Type B pancreatic cell (in vitro differentiated cells): ENCODE measurements at regions not wholly inside any gene's neighbourhood (a gene's known extent, or its start where the extent isn't known, plus 50 kb on each side); places are given as distances from the start of the nearest gene placed in this dataset.

Experiments used
- DNase-seq: peaks from one replicate; pipeline ENCODE4 v3.0.0; 2021; ENCODE audit warnings: mixed read lengths; ENCODE audit not compliant: unreplicated experiment; ENCODE audit errors: extremely low spot score
- H3K27ac Mint-ChIP-seq: 2 replicates; pipeline ENCODE4 v1.8.0; 2021; ENCODE audit warnings: mild to moderate bottlenecking, mixed read lengths
- H3K27me3 Mint-ChIP-seq: 2 replicates; pipeline ENCODE4 v1.8.0; 2021; ENCODE audit warnings: mixed read lengths
- H3K36me3 Mint-ChIP-seq: 2 replicates; pipeline ENCODE4 v1.8.0; 2021; ENCODE audit warnings: mixed read lengths
- H3K4me1 Mint-ChIP-seq: one replicate; pipeline ENCODE4 v1.8.0; 2021; ENCODE audit warnings: mixed read lengths; ENCODE audit not compliant: unreplicated experiment
- H3K4me3 Mint-ChIP-seq: 2 replicates; pipeline ENCODE4 v1.8.0; 2021; ENCODE audit warnings: mild to moderate bottlenecking, mixed read lengths
- H3K9me3 Mint-ChIP-seq: 2 replicates; pipeline ENCODE4 v1.8.0; 2021; ENCODE audit warnings: mixed read lengths
- TF ChIP-seq, protein P1 (sequence below): fragments of 200-600 bp; sonication (generic); conservative IDR thresholded peaks from 2 replicates; pipeline ENCODE4 v1.5.0; 2021; ENCODE audit warnings: antibody characterized with exemption, mild to moderate bottlenecking

- H3K27ac Mint-ChIP-seq, result no peak overlapping the region
- no peak overlapping the region for H3K4me3 Mint-ChIP-seq
- H3K27me3 Mint-ChIP-seq, result no peaks in the 10 kb centered on the region
- no peaks in the 10 kb centered on the region for H3K4me1 Mint-ChIP-seq
- no peaks in the 10 kb centered on the region for H3K9me3 Mint-ChIP-seq
- TF ChIP-seq, protein P1, sequence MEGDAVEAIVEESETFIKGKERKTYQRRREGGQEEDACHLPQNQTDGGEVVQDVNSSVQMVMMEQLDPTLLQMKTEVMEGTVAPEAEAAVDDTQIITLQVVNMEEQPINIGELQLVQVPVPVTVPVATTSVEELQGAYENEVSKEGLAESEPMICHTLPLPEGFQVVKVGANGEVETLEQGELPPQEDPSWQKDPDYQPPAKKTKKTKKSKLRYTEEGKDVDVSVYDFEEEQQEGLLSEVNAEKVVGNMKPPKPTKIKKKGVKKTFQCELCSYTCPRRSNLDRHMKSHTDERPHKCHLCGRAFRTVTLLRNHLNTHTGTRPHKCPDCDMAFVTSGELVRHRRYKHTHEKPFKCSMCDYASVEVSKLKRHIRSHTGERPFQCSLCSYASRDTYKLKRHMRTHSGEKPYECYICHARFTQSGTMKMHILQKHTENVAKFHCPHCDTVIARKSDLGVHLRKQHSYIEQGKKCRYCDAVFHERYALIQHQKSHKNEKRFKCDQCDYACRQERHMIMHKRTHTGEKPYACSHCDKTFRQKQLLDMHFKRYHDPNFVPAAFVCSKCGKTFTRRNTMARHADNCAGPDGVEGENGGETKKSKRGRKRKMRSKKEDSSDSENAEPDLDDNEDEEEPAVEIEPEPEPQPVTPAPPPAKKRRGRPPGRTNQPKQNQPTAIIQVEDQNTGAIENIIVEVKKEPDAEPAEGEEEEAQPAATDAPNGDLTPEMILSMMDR, result no peak
- H3K36me3 Mint-ChIP-seq, result no peaks in the 10 kb centered on the region
- no peak for DNase-seq
Measured at GRCh38 chr19:8893419-8893818, 61.2 kb downstream of the MBD3L1 start.

GRCh38 chr19:8897106-8897505 is 64.9 kb downstream of the MBD3L1 start:
- H3K27ac Mint-ChIP-seq, result no peak overlapping the region
- TF ChIP-seq, protein P1, result no peak
- H3K9me3 Mint-ChIP-seq, result no peaks in the 10 kb centered on the region
- no peak for DNase-seq
- no peak overlapping the region for H3K4me3 Mint-ChIP-seq
- no peaks in the 10 kb centered on the region for H3K36me3 Mint-ChIP-seq
- H3K4me1 Mint-ChIP-seq, result no peaks in the 10 kb centered on the region
- no peaks in the 10 kb centered on the region for H3K27me3 Mint-ChIP-seq

DNA sequence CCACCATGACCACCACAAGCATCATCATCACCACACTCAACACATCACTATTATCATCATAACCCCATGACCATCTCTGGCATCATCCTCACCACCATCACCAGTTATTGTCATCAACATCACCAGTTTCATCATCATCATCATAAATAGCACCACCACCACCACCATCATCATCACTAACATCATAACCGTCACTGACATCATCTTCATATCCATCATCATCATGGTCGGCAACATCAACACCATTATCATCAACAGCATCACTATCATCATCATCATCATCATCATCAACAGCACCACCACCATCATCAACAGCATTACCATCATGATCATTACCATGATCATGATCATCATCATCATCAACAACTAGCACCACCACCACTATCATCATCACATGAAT is 67.2 kb downstream of the MBD3L1 start:
- H3K9me3 Mint-ChIP-seq, result no peaks in the 10 kb centered on the region
- no peak overlapping the region for H3K27ac Mint-ChIP-seq
- TF ChIP-seq, protein P1, result no peak
- DNase-seq, result no peak
- H3K4me3 Mint-ChIP-seq, result no peak overlapping the region
- no peaks in the 10 kb centered on the region for H3K4me1 Mint-ChIP-seq
- H3K27me3 Mint-ChIP-seq, result no peaks in the 10 kb centered on the region
- no peaks in the 10 kb centered on the region for H3K36me3 Mint-ChIP-seq

DNA sequence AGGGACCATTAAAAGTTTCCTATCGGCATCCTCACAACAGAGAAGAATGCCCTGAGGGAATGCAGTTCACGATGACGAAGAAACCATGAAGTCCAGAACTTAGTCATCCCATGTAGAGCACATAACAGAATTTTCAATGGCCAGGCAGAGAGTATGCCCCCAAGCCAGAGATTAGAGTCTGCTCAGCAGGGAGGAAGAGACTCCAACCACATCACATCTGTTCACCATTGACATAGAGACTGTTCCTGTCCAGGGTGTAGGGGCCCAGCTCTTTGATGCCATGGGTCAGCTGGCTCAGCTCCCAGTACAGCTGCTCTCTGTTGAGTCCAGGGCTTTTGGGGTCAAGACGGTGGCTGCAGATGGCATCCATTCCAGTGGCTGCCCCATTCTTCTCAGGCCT is 68.2 kb downstream of the MBD3L1 start:
- H3K4me3 Mint-ChIP-seq, result no peak overlapping the region
- H3K27me3 Mint-ChIP-seq, result no peaks in the 10 kb centered on the region
- TF ChIP-seq, protein P1, result no peak
- no peak overlapping the region for H3K27ac Mint-ChIP-seq
- DNase-seq, result no peak
- no peaks in the 10 kb centered on the region for H3K9me3 Mint-ChIP-seq
- H3K36me3 Mint-ChIP-seq, result no peaks in the 10 kb centered on the region
- H3K4me1 Mint-ChIP-seq, result no peaks in the 10 kb centered on the region

GRCh38 chr19:8902520-8902919 is 70.3 kb downstream of the MBD3L1 start:
- Mint-ChIP-seq H3K36me3 (no peaks in the 10 kb centered on the region), H3K9me3 (no peaks in the 10 kb centered on the region), H3K4me1 (no peaks in the 10 kb centered on the region), H3K4me3 (no peak overlapping the region), H3K27ac (no peak overlapping the region), H3K27me3 (no peaks in the 10 kb centered on the region)
- no peak for DNase-seq
- TF ChIP-seq, protein P1, result no peak

GRCh38 chr19:8904597-8904996 is 72.4 kb downstream of the MBD3L1 start:
- no peak overlapping the region for H3K27ac Mint-ChIP-seq

More at GRCh38 chr19:8904597-8904996, 72.4 kb downstream of the MBD3L1 start:
- DNase-seq, result no peak
- TF ChIP-seq, protein P1, result no peak
- Mint-ChIP-seq H3K36me3 (peaks cover 3% of the 10 kb centered on the region), H3K9me3 (no peaks in the 10 kb centered on the region), H3K4me1 (no peaks in the 10 kb centered on the region), H3K4me3 (no peak overlapping the region), H3K27me3 (no peaks in the 10 kb centered on the region)
